ENCODE measurements at regions not wholly inside any gene's neighbourhood (a gene's known extent, or its start where the extent isn't known, plus 50 kb on each side); places are given as distances from the start of the nearest gene placed in this dataset.

- TF ChIP-seq POLR2AphosphoS5 (IDR thresholded peaks at IDR 0.05) (no peak), POLR2A (IDR thresholded peaks at IDR 0.05; ENCODE audit: low read depth) (no peak)
Observed at GRCh38 chr3:72697717-72698116, 150.5 kb downstream of the SHQ1 start.

All from esophagus muscularis mucosa (tissue), 2 donors.